Astrocyte (in vitro differentiated cells and primary cell): ENCODE measurements at regions not wholly inside any gene's neighbourhood (a gene's known extent, or its start where the extent isn't known, plus 50 kb on each side); places are given as distances from the start of the nearest gene placed in this dataset.

Experiments
- DNase-seq: peaks from one replicate; pipeline ENCODE4 v3.0.0-alpha.2; 2010; ENCODE audit warnings: low read depth
- FAIRE-seq: peaks from 2 replicates; lab custom pipeline; 2011; peaks lifted over from hg19 to GRCh38; lab: Jason Lieb, UNC
- H2AFZ ChIP-seq: 2 replicates; pipeline ENCODE4 v1.6.0; 2012; ENCODE audit warnings: low read depth, low read length, inconsistent platforms
- H3K27ac ChIP-seq: 2 replicates; pipeline ENCODE4 v1.5.1; 2011; ENCODE audit warnings: low read depth, low read length, inconsistent platforms
- H3K27me3 ChIP-seq: 2 replicates; pipeline ENCODE4 v1.6.0; 2011; ENCODE audit warnings: low read length, inconsistent platforms; ENCODE audit not compliant: insufficient read depth
- H3K36me3 ChIP-seq: 2 replicates; pipeline ENCODE4 v1.5.1; 2011; ENCODE audit warnings: low read length, inconsistent platforms; ENCODE audit not compliant: insufficient read depth
- H3K4me1 ChIP-seq: 2 replicates; pipeline ENCODE4 v1.5.1; 2011; ENCODE audit warnings: low read length, inconsistent platforms; ENCODE audit not compliant: insufficient read depth
- H3K4me2 ChIP-seq: 2 replicates; pipeline ENCODE4 v1.6.0; 2012; ENCODE audit warnings: low read length, inconsistent platforms
- H3K4me3 ChIP-seq: 2 replicates; pipeline ENCODE4 v1.5.1; 2011; ENCODE audit warnings: low read depth, mild to moderate bottlenecking, low read length, inconsistent platforms; ENCODE audit not compliant: insufficient read depth
- H3K79me2 ChIP-seq: 2 replicates; pipeline ENCODE4 v1.6.0; 2012; ENCODE audit warnings: mild to moderate bottlenecking, low read length, inconsistent platforms; ENCODE audit not compliant: insufficient read depth
- H3K9ac ChIP-seq: 2 replicates; pipeline ENCODE4 v1.6.0; 2012; ENCODE audit warnings: mild to moderate bottlenecking, low read length, inconsistent platforms
- H3K9me3 ChIP-seq: 2 replicates; pipeline ENCODE4 v1.5.1; 2012; ENCODE audit warnings: low read depth, mild to moderate bottlenecking, low read length, inconsistent platforms; ENCODE audit not compliant: insufficient read depth
- H4K20me1 ChIP-seq: 2 replicates; pipeline ENCODE4 v1.6.0; 2012; ENCODE audit warnings: low read length, inconsistent platforms; ENCODE audit not compliant: insufficient read depth
- H3K27ac Mint-ChIP-seq: one replicate; pipeline ENCODE4 v1.8.0; 2021; ENCODE audit warnings: mild to moderate bottlenecking, mixed read lengths; ENCODE audit not compliant: unreplicated experiment
- H3K27me3 Mint-ChIP-seq: one replicate; pipeline ENCODE4 v1.8.0; 2021; ENCODE audit warnings: low read depth, mixed read lengths; ENCODE audit not compliant: unreplicated experiment
- H3K36me3 Mint-ChIP-seq: one replicate; pipeline ENCODE4 v1.8.0; 2021; ENCODE audit warnings: low read depth, mixed read lengths; ENCODE audit not compliant: unreplicated experiment
- H3K4me1 Mint-ChIP-seq: one replicate; pipeline ENCODE4 v1.8.0; 2021; ENCODE audit warnings: low read depth, mixed read lengths; ENCODE audit not compliant: unreplicated experiment
- H3K4me3 Mint-ChIP-seq: one replicate; pipeline ENCODE4 v1.8.0; 2021; ENCODE audit warnings: mild to moderate bottlenecking, moderate library complexity, mixed read lengths; ENCODE audit not compliant: unreplicated experiment
- H3K9me3 Mint-ChIP-seq: one replicate; pipeline ENCODE4 v1.8.0; 2021; ENCODE audit warnings: mild to moderate bottlenecking, mixed read lengths; ENCODE audit not compliant: unreplicated experiment
- EZH2 ChIP-seq: IDR thresholded peaks from 2 replicates; pipeline ENCODE4 v1.6.1; 2012; ENCODE audit warnings: mild to moderate bottlenecking, low read length, inconsistent platforms; ENCODE audit not compliant: insufficient read depth
- TF ChIP-seq, protein P1 (sequence below): IDR thresholded peaks from 2 replicates; pipeline ENCODE4 v1.5.1; 2011; ENCODE audit warnings: low read depth, mild to moderate bottlenecking, inconsistent platforms, low read length, moderate library complexity; ENCODE audit not compliant: insufficient read depth

DNA sequence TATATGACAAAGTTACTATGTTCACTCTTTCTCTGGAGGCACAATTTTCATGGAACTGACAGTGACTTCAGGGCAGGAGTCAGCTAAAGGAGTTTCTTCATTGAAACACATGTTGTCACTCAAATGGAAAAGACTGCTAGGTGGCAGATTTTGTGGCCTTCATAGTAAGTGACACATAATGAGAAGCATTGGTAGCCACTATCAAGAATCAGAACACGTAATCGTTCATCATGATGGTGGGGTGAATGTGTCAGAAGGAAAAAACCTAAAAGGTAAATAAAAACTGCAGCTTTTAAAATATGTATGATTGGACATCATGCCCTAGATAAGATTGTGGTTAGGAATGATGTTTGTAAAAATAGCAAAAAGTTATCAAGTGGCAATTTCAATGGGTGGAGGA is 1491.0 kb downstream of the SI start:
- no peaks in the 10 kb centered on the region for H3K36me3 ChIP-seq
- no peaks in the 10 kb centered on the region for H3K27me3 Mint-ChIP-seq
- H3K79me2 ChIP-seq = no peaks in the 10 kb centered on the region
- H3K36me3 Mint-ChIP-seq = no peaks in the 10 kb centered on the region
- TF ChIP-seq EZH2 = no peak
- TF ChIP-seq, protein P1, sequence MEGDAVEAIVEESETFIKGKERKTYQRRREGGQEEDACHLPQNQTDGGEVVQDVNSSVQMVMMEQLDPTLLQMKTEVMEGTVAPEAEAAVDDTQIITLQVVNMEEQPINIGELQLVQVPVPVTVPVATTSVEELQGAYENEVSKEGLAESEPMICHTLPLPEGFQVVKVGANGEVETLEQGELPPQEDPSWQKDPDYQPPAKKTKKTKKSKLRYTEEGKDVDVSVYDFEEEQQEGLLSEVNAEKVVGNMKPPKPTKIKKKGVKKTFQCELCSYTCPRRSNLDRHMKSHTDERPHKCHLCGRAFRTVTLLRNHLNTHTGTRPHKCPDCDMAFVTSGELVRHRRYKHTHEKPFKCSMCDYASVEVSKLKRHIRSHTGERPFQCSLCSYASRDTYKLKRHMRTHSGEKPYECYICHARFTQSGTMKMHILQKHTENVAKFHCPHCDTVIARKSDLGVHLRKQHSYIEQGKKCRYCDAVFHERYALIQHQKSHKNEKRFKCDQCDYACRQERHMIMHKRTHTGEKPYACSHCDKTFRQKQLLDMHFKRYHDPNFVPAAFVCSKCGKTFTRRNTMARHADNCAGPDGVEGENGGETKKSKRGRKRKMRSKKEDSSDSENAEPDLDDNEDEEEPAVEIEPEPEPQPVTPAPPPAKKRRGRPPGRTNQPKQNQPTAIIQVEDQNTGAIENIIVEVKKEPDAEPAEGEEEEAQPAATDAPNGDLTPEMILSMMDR = no peak
- H3K9me3 ChIP-seq = no peaks in the 10 kb centered on the region
- H3K9me3 Mint-ChIP-seq = peaks cover 3% of the 10 kb centered on the region
- H3K4me3 ChIP-seq = no peak overlapping the region
- no peak overlapping the region for H3K27ac ChIP-seq
- no peak overlapping the region for H3K27ac Mint-ChIP-seq
- no peak for FAIRE-seq
- no peak overlapping the region for H3K4me3 Mint-ChIP-seq
- DNase-seq = no peak
- no peaks in the 10 kb centered on the region for H3K4me1 Mint-ChIP-seq
- H2AFZ ChIP-seq = no peak overlapping the region
- no peaks in the 10 kb centered on the region for H3K27me3 ChIP-seq
- H3K4me2 ChIP-seq = no peak overlapping the region
- no peak overlapping the region for H3K9ac ChIP-seq
- H4K20me1 ChIP-seq = no peaks in the 10 kb centered on the region
- H3K4me1 ChIP-seq = no peaks in the 10 kb centered on the region

GRCh38 chr3:163582967-163583366 is 1495.3 kb downstream of the SI start:
- Histone ChIP-seq H4K20me1 (no peaks in the 10 kb centered on the region), H2AFZ (no peak overlapping the region), H3K79me2 (no peaks in the 10 kb centered on the region), H3K9ac (no peak overlapping the region), H3K27me3 (no peaks in the 10 kb centered on the region), H3K9me3 (no peaks in the 10 kb centered on the region), H3K4me2 (no peak overlapping the region), H3K4me1 (no peaks in the 10 kb centered on the region), H3K36me3 (no peaks in the 10 kb centered on the region), H3K4me3 (no peak overlapping the region), H3K27ac (no peak overlapping the region)
- Mint-ChIP-seq H3K9me3 (peaks cover 3% of the 10 kb centered on the region), H3K27ac (no peak overlapping the region), H3K4me1 (no peaks in the 10 kb centered on the region), H3K27me3 (no peaks in the 10 kb centered on the region), H3K4me3 (no peak overlapping the region), H3K36me3 (no peaks in the 10 kb centered on the region)
- no peak for FAIRE-seq
- DNase-seq = no peak
- TF ChIP-seq, protein P1 = no peak
- no peak for TF ChIP-seq EZH2

GRCh38 chr3:163577271-163577670 is 1501.0 kb downstream of the SI start:
- no peaks in the 10 kb centered on the region for H3K9me3 Mint-ChIP-seq
- no peak for DNase-seq
- H3K36me3 Mint-ChIP-seq = peaks cover 1% of the 10 kb centered on the region
- Histone ChIP-seq H4K20me1 (no peaks in the 10 kb centered on the region), H2AFZ (no peak overlapping the region), H3K27ac (no peak overlapping the region), H3K79me2 (no peaks in the 10 kb centered on the region), H3K27me3 (no peaks in the 10 kb centered on the region), H3K4me2 (no peak overlapping the region), H3K36me3 (no peaks in the 10 kb centered on the region), H3K9ac (no peak overlapping the region), H3K9me3 (no peaks in the 10 kb centered on the region), H3K4me1 (no peaks in the 10 kb centered on the region), H3K4me3 (no peak overlapping the region)
- FAIRE-seq = no peak
- TF ChIP-seq, protein P1 = no peak
- no peak for TF ChIP-seq EZH2
- H3K27me3 Mint-ChIP-seq = no peaks in the 10 kb centered on the region
- H3K4me3 Mint-ChIP-seq = no peak overlapping the region
- no peak overlapping the region for H3K27ac Mint-ChIP-seq
- H3K4me1 Mint-ChIP-seq = no peaks in the 10 kb centered on the region
